ENCODE measurements at regions not wholly inside any gene's neighbourhood (a gene's known extent, or its start where the extent isn't known, plus 50 kb on each side); places are given as distances from the start of the nearest gene placed in this dataset.

DNA sequence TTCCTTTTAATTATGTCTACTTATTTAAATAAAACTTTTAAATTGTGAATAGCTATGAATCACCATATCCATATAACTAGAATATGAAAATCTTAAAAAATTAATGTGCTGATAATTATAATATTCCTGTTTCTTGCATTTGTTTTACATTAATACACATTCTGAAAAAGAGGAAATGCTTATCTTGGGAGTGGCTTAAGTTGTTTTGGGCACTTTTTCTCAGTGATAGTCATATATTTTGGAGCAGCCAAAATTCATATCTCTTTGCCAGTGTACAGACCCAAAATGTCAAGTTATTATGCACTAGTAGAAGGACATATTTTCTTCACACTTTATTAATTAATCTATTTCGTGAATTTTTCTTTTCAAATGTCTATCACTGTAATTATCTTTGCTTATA is 838.5 kb downstream of the USP25 start:
- TF ChIP-seq, protein P1, sequence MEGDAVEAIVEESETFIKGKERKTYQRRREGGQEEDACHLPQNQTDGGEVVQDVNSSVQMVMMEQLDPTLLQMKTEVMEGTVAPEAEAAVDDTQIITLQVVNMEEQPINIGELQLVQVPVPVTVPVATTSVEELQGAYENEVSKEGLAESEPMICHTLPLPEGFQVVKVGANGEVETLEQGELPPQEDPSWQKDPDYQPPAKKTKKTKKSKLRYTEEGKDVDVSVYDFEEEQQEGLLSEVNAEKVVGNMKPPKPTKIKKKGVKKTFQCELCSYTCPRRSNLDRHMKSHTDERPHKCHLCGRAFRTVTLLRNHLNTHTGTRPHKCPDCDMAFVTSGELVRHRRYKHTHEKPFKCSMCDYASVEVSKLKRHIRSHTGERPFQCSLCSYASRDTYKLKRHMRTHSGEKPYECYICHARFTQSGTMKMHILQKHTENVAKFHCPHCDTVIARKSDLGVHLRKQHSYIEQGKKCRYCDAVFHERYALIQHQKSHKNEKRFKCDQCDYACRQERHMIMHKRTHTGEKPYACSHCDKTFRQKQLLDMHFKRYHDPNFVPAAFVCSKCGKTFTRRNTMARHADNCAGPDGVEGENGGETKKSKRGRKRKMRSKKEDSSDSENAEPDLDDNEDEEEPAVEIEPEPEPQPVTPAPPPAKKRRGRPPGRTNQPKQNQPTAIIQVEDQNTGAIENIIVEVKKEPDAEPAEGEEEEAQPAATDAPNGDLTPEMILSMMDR (IDR thresholded peaks at IDR 0.05): no peak
- no peak for TF ChIP-seq POLR2A (IDR thresholded peaks at IDR 0.05)

All from heart left ventricle (tissue), 13 donors.